PC-9 (cell line): ENCODE measurements at regions not wholly inside any gene's neighbourhood (a gene's known extent, or its start where the extent isn't known, plus 50 kb on each side); places are given as distances from the start of the nearest gene placed in this dataset.

Experiments
- BruUV-seq: library from RNA; stranded (reverse); fragments of 400-500 nt; replicated peaks from 2 replicates; lab custom pipeline; 2021; lab: Mats Ljungman, UMichigan
- CTCF ChIA-PET: fragments of 300-600 bp; sonication (Branson Sonifier 250); formaldehyde crosslinking; loops from one replicate; lab custom pipeline; 2022; ENCODE audit warnings: antibody characterized with exemption; lab: Charles Lee
- POLR2A ChIA-PET: fragments of 300-600 bp; sonication (Branson Sonifier 250); formaldehyde crosslinking; loops from one replicate; lab custom pipeline; 2022; ENCODE audit warnings: antibody characterized with exemption; ENCODE audit not compliant: unreplicated experiment; lab: Charles Lee
- DNase-seq, 2 experiments: peaks; one replicate each; pipeline versions ENCODE4 v3.0.0 to v3.0.0-alpha.2; 2015 to 2022; ENCODE audit warnings: mixed read lengths in 1 of 2
- H2AFZ ChIP-seq: fragments of 200-600 bp; sonication (generic); 2 replicates; pipeline ENCODE4 v1.8.1; 2017; ENCODE audit warnings: antibody characterized with exemption
- H3F3A ChIP-seq: fragments of 200-600 bp; sonication (generic); 2 replicates; pipeline ENCODE4 v1.8.1; 2017; ENCODE audit warnings: antibody characterized with exemption, mild to moderate bottlenecking, low read depth; ENCODE audit not compliant: insufficient read depth
- H3K27ac ChIP-seq: fragments of 200-600 bp; sonication (generic); 2 replicates; pipeline ENCODE4 v1.6.1; 2016; ENCODE audit warnings: mixed run types
- H3K27me3 ChIP-seq: fragments of 200-600 bp; sonication (generic); 2 replicates; pipeline ENCODE4 v1.6.1; 2016; ENCODE audit warnings: low read depth, mixed run types; ENCODE audit not compliant: insufficient read depth
- H3K36me3 ChIP-seq: fragments of 200-600 bp; sonication (generic); 2 replicates; pipeline ENCODE4 v1.6.1; 2016; ENCODE audit warnings: low read depth, mixed run types
- H3K4me1 ChIP-seq: fragments of 200-600 bp; sonication (generic); replicated peaks from 2 replicates; pipeline ENCODE4 v1.6.1; 2016; ENCODE audit warnings: mixed run types; ENCODE audit not compliant: insufficient read depth
- H3K4me2 ChIP-seq: fragments of 200-600 bp; sonication (generic); 2 replicates; pipeline ENCODE4 v1.6.1; 2017; ENCODE audit warnings: mixed run types
- H3K4me3 ChIP-seq: fragments of 200-600 bp; sonication (generic); 2 replicates; pipeline ENCODE4 v1.6.1; 2016; ENCODE audit warnings: mixed run types
- H3K79me2 ChIP-seq: fragments of 200-600 bp; sonication (generic); 2 replicates; pipeline ENCODE4 v1.6.1; 2017; ENCODE audit warnings: low read depth, mixed run types
- H3K9me2 ChIP-seq: fragments of 200-600 bp; sonication (generic); 2 replicates; pipeline ENCODE4 v1.8.1; 2017; ENCODE audit warnings: mild to moderate bottlenecking; ENCODE audit not compliant: insufficient read depth
- H3K9me3 ChIP-seq: fragments of 200-600 bp; sonication (generic); 2 replicates; pipeline ENCODE4 v1.8.1; 2016; ENCODE audit warnings: low read depth; ENCODE audit not compliant: insufficient read depth
- H4K20me1 ChIP-seq: fragments of 200-600 bp; sonication (generic); 2 replicates; pipeline ENCODE4 v1.8.1; 2017; ENCODE audit not compliant: insufficient read depth
- CTCF ChIP-seq: fragments of 200-600 bp; sonication (generic); conservative IDR thresholded peaks from 2 replicates; pipeline ENCODE4 v1.6.1; 2017; ENCODE audit warnings: mixed run types, antibody characterized with exemption, mild to moderate bottlenecking, moderate library complexity
- EZH2 ChIP-seq: fragments of 200-600 bp; sonication (generic); IDR thresholded peaks from 2 replicates; pipeline ENCODE4 v1.8.0; 2017; ENCODE audit warnings: antibody characterized with exemption, low read depth
- intact Hi-C: fragments of 100-400 bp; cut with micrococcal nuclease; formaldehyde crosslinking; loops from one replicate; pipeline ENCODE4 v1.10.0; 2022; ENCODE audit not compliant: unreplicated experiment

- ChIA-PET CTCF (no interaction called here), POLR2A (no interaction called here)
- peak overlapping the region; percentile 69 for H3K27ac ChIP-seq
- no peaks in the 10 kb centered on the region for H3K36me3 ChIP-seq
- no peaks in the 10 kb centered on the region for H3K9me2 ChIP-seq
- H3K9me3 ChIP-seq, result peaks cover 3% of the 10 kb centered on the region
- BruUV-seq, result no TSS peak
- intact Hi-C loops, result no loop called here
- peak in 1 of 2 experiments; percentile 93 for DNase-seq
- H3K4me1 ChIP-seq, result peaks cover 24% of the 10 kb centered on the region
- H3K4me2 ChIP-seq, result peak overlapping the region; percentile 20; the same call in 1 of the 2 replicates
- H2AFZ ChIP-seq, result no peak overlapping the region
- H3K4me3 ChIP-seq, result no peak overlapping the region
- H3K27me3 ChIP-seq, result no peaks in the 10 kb centered on the region
- H4K20me1 ChIP-seq, result no peaks in the 10 kb centered on the region
- H3K79me2 ChIP-seq, result no peaks in the 10 kb centered on the region
- peaks cover 9% of the 10 kb centered on the region for H3F3A ChIP-seq
- TF ChIP-seq EZH2 (no peak), CTCF (no peak)
Measured at GRCh38 chr5:93307557-93307956, 273.5 kb downstream of the NR2F1-AS1 start.

GRCh38 chr5:93305984-93306383 is 275.0 kb downstream of the NR2F1-AS1 start:
- H3K4me3 ChIP-seq, result no peak overlapping the region
- H3K9me2 ChIP-seq, result no peaks in the 10 kb centered on the region
- ChIA-PET CTCF (no interaction called here), POLR2A (no interaction called here)
- no peak overlapping the region for H3K27ac ChIP-seq
- DNase-seq, result peak in 1 of 2 experiments; percentile 53
- TF ChIP-seq CTCF (no peak), EZH2 (no peak)
- no peaks in the 10 kb centered on the region for H3K27me3 ChIP-seq
- no TSS peak for BruUV-seq
- H3K9me3 ChIP-seq, result peaks cover 3% of the 10 kb centered on the region
- H4K20me1 ChIP-seq, result no peaks in the 10 kb centered on the region
- no peaks in the 10 kb centered on the region for H3K36me3 ChIP-seq
- no peaks in the 10 kb centered on the region for H3K79me2 ChIP-seq
- peaks cover 9% of the 10 kb centered on the region for H3F3A ChIP-seq
- H2AFZ ChIP-seq, result no peak overlapping the region
- peaks cover 24% of the 10 kb centered on the region for H3K4me1 ChIP-seq
- intact Hi-C loops, result no loop called here
- no peak overlapping the region for H3K4me2 ChIP-seq

GRCh38 chr5:93304456-93305250 is 276.4 kb downstream of the NR2F1-AS1 start:
- no TSS peak for BruUV-seq
- no peak overlapping the region for H3K4me2 ChIP-seq

More at GRCh38 chr5:93304456-93305250, 276.4 kb downstream of the NR2F1-AS1 start:
- no peak overlapping the region for H3K27ac ChIP-seq
- H3K4me3 ChIP-seq, result no peak overlapping the region
- CTCF ChIA-PET, result no interaction called here
- H3K27me3 ChIP-seq, result no peaks in the 10 kb centered on the region
- H2AFZ ChIP-seq, result no peak overlapping the region
- H3K36me3 ChIP-seq, result no peaks in the 10 kb centered on the region
- POLR2A ChIA-PET, result no interaction called here
- no peaks in the 10 kb centered on the region for H3K9me2 ChIP-seq
- intact Hi-C loops, result no loop called here
- peaks cover 24% of the 10 kb centered on the region for H3K4me1 ChIP-seq
- H3K79me2 ChIP-seq, result no peaks in the 10 kb centered on the region
- H3F3A ChIP-seq, result peaks cover 9% of the 10 kb centered on the region
- no peaks in the 10 kb centered on the region for H4K20me1 ChIP-seq
- no peak for DNase-seq
- no peaks in the 10 kb centered on the region; the same call in 1 of the 2 replicates for H3K9me3 ChIP-seq
- TF ChIP-seq CTCF, result no peak
- no peak for TF ChIP-seq EZH2
